Neural progenitor cell (in vitro differentiated cells): ENCODE measurements at regions not wholly inside any gene's neighbourhood (a gene's known extent, or its start where the extent isn't known, plus 50 kb on each side); places are given as distances from the start of the nearest gene placed in this dataset.

Source experiments
- DNase-seq: peaks from one replicate; pipeline ENCODE4 v3.0.0-alpha.2; 2016; ENCODE audit warnings: low spot score
- H2AFZ ChIP-seq: fragments of 200-600 bp; sonication (generic); replicated peaks from 2 replicates; pipeline ENCODE4 v1.6.1; 2016; ENCODE audit warnings: antibody characterized with exemption
- H3F3A ChIP-seq: fragments of 200-600 bp; sonication (generic); 2 replicates; pipeline ENCODE4 v1.6.1; 2016; ENCODE audit warnings: antibody characterized with exemption, low read depth
- H3K27ac ChIP-seq: fragments of 200-600 bp; sonication (generic); 2 replicates; pipeline ENCODE4 v1.5.1; 2016; ENCODE audit warnings: mild to moderate bottlenecking
- H3K27me3 ChIP-seq: fragments of 200-600 bp; sonication (generic); 2 replicates; pipeline ENCODE4 v1.6.1; 2016; ENCODE audit warnings: mild to moderate bottlenecking, moderate library complexity
- H3K36me3 ChIP-seq: fragments of 200-600 bp; sonication (generic); 2 replicates; pipeline ENCODE4 v1.5.1; 2016
- H3K4me1 ChIP-seq: fragments of 200-600 bp; sonication (generic); 2 replicates; pipeline ENCODE4 v1.6.1; 2016; ENCODE audit warnings: mixed run types
- H3K4me2 ChIP-seq: fragments of 200-600 bp; sonication (generic); 2 replicates; pipeline ENCODE4 v1.6.1; 2016
- H3K4me3 ChIP-seq: fragments of 200-600 bp; sonication (generic); 2 replicates; pipeline ENCODE4 v1.5.1; 2016
- H3K79me2 ChIP-seq: fragments of 200-600 bp; sonication (generic); 2 replicates; pipeline ENCODE4 v1.6.1; 2016; ENCODE audit warnings: low read depth
- H3K9ac ChIP-seq: fragments of 200-600 bp; sonication (generic); 2 replicates; pipeline ENCODE4 v1.6.1; 2016
- H3K9me3 ChIP-seq: fragments of 200-600 bp; sonication (generic); 2 replicates; pipeline ENCODE4 v1.5.1; 2016; ENCODE audit warnings: low read depth
- H4K20me1 ChIP-seq: fragments of 200-600 bp; sonication (generic); 2 replicates; pipeline ENCODE4 v1.6.1; 2016; ENCODE audit warnings: low read depth
- H3K27ac Mint-ChIP-seq: 3 replicates; pipeline ENCODE4 v1.8.0; 2021; ENCODE audit warnings: mixed read lengths
- H3K27me3 Mint-ChIP-seq: 2 replicates; pipeline ENCODE4 v1.8.0; 2022; ENCODE audit warnings: low read depth, mild to moderate bottlenecking, inconsistent platforms, moderate library complexity, mixed read lengths; ENCODE audit not compliant: insufficient read depth
- H3K36me3 Mint-ChIP-seq: 3 replicates; pipeline ENCODE4 v1.8.0; 2021; ENCODE audit warnings: mixed read lengths
- H3K4me1 Mint-ChIP-seq: 3 replicates; pipeline ENCODE4 v1.8.0; 2021; ENCODE audit warnings: mixed read lengths
- H3K4me3 Mint-ChIP-seq: 3 replicates; pipeline ENCODE4 v1.8.0; 2021; ENCODE audit warnings: mild to moderate bottlenecking, moderate library complexity, mixed read lengths
- H3K9me3 Mint-ChIP-seq: 3 replicates; pipeline ENCODE4 v1.8.0; 2020; ENCODE audit warnings: mixed read lengths
- EZH2 ChIP-seq: fragments of 200-600 bp; sonication (generic); IDR thresholded peaks from 2 replicates; pipeline ENCODE4 v1.6.1; 2017; ENCODE audit warnings: antibody characterized with exemption, mild to moderate bottlenecking, moderate library complexity
- EZH2phosphoT487 ChIP-seq: fragments of 200-600 bp; sonication (generic); IDR thresholded peaks from 2 replicates; pipeline ENCODE4 v1.6.1; 2017; ENCODE audit warnings: antibody characterized with exemption
- TF ChIP-seq, protein P1 (sequence below): fragments of 200-600 bp; sonication (generic); IDR thresholded peaks from 2 replicates; pipeline ENCODE4 v1.5.1; 2017; ENCODE audit warnings: antibody characterized with exemption, mild to moderate bottlenecking

GRCh38 chr5:154624341-154624740 lies 130.8 kb upstream of the LARP1 start:
- Mint-ChIP-seq H3K4me1 (no peaks in the 10 kb centered on the region), H3K27me3 (peaks cover 2% of the 10 kb centered on the region), H3K9me3 (no peaks in the 10 kb centered on the region), H3K36me3 (no peaks in the 10 kb centered on the region), H3K4me3 (no peak overlapping the region), H3K27ac (no peak overlapping the region)
- no peak for TF ChIP-seq EZH2phosphoT487
- no peak for TF ChIP-seq EZH2
- TF ChIP-seq, protein P1, sequence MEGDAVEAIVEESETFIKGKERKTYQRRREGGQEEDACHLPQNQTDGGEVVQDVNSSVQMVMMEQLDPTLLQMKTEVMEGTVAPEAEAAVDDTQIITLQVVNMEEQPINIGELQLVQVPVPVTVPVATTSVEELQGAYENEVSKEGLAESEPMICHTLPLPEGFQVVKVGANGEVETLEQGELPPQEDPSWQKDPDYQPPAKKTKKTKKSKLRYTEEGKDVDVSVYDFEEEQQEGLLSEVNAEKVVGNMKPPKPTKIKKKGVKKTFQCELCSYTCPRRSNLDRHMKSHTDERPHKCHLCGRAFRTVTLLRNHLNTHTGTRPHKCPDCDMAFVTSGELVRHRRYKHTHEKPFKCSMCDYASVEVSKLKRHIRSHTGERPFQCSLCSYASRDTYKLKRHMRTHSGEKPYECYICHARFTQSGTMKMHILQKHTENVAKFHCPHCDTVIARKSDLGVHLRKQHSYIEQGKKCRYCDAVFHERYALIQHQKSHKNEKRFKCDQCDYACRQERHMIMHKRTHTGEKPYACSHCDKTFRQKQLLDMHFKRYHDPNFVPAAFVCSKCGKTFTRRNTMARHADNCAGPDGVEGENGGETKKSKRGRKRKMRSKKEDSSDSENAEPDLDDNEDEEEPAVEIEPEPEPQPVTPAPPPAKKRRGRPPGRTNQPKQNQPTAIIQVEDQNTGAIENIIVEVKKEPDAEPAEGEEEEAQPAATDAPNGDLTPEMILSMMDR = no peak
- H3K27me3 ChIP-seq = no peaks in the 10 kb centered on the region
- H3K4me1 ChIP-seq = no peaks in the 10 kb centered on the region
- no peak overlapping the region for H3K4me3 ChIP-seq
- H3K79me2 ChIP-seq = no peaks in the 10 kb centered on the region
- DNase-seq = no peak
- H3K4me2 ChIP-seq = no peak overlapping the region
- no peaks in the 10 kb centered on the region for H3F3A ChIP-seq
- no peaks in the 10 kb centered on the region for H3K36me3 ChIP-seq
- no peaks in the 10 kb centered on the region for H4K20me1 ChIP-seq
- no peak overlapping the region for H3K9ac ChIP-seq
- no peak overlapping the region for H2AFZ ChIP-seq
- H3K9me3 ChIP-seq = no peaks in the 10 kb centered on the region
- H3K27ac ChIP-seq = no peak overlapping the region

DNA sequence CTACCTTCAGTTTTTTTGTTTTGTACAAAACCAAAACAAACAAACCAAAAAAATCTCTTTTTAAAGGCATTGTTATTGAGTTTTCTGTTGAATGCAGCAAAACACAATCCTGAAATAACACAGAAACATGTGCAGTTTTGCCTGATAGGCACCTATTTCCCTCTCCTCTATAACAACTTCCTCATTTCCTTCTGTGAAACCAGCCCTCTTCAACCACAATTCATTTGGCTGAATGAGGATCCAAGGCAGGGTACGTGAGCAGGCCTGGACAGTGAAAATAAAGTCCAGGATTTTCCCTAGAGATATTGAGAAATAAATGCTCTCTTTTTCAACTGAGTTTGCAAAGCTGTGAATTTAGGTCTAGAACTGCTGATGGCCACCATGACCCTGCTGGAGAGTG lies 134.8 kb upstream of the LARP1 start:
- no peaks in the 10 kb centered on the region for H3K27me3 ChIP-seq
- no peak overlapping the region for H3K4me3 ChIP-seq
- TF ChIP-seq, protein P1 = no peak
- no peak for TF ChIP-seq EZH2phosphoT487
- TF ChIP-seq EZH2 = no peak
- H2AFZ ChIP-seq = no peak overlapping the region
- no peaks in the 10 kb centered on the region for H3F3A ChIP-seq
- no peaks in the 10 kb centered on the region for H4K20me1 ChIP-seq
- DNase-seq = no peak
- peaks cover 6% of the 10 kb centered on the region for H3K27me3 Mint-ChIP-seq
- H3K4me3 Mint-ChIP-seq = no peak overlapping the region
- H3K9me3 Mint-ChIP-seq = no peaks in the 10 kb centered on the region
- no peaks in the 10 kb centered on the region for H3K36me3 ChIP-seq
- no peak overlapping the region for H3K9ac ChIP-seq
- no peaks in the 10 kb centered on the region for H3K4me1 ChIP-seq
- H3K36me3 Mint-ChIP-seq = no peaks in the 10 kb centered on the region
- H3K27ac ChIP-seq = no peak overlapping the region
- H3K79me2 ChIP-seq = no peaks in the 10 kb centered on the region
- H3K4me2 ChIP-seq = no peak overlapping the region
- H3K27ac Mint-ChIP-seq = no peak overlapping the region
- H3K4me1 Mint-ChIP-seq = no peaks in the 10 kb centered on the region
- no peaks in the 10 kb centered on the region for H3K9me3 ChIP-seq

GRCh38 chr5:154618696-154619095 lies 136.5 kb upstream of the LARP1 start:
- Mint-ChIP-seq H3K4me1 (no peaks in the 10 kb centered on the region), H3K27ac (no peak overlapping the region), H3K36me3 (no peaks in the 10 kb centered on the region), H3K9me3 (no peaks in the 10 kb centered on the region), H3K27me3 (peaks cover 7% of the 10 kb centered on the region), H3K4me3 (no peak overlapping the region)
- Histone ChIP-seq H3K4me1 (no peaks in the 10 kb centered on the region), H4K20me1 (no peaks in the 10 kb centered on the region), H3K27me3 (peaks cover 16% of the 10 kb centered on the region), H3F3A (no peaks in the 10 kb centered on the region), H3K9ac (no peak overlapping the region), H3K4me2 (no peak overlapping the region), H3K79me2 (no peaks in the 10 kb centered on the region), H3K4me3 (no peak overlapping the region), H3K36me3 (no peaks in the 10 kb centered on the region), H3K27ac (no peak overlapping the region), H3K9me3 (no peaks in the 10 kb centered on the region), H2AFZ (no peak overlapping the region)
- TF ChIP-seq, protein P1 = no peak
- TF ChIP-seq EZH2phosphoT487 = no peak
- TF ChIP-seq EZH2 = no peak
- DNase-seq = no peak

DNA sequence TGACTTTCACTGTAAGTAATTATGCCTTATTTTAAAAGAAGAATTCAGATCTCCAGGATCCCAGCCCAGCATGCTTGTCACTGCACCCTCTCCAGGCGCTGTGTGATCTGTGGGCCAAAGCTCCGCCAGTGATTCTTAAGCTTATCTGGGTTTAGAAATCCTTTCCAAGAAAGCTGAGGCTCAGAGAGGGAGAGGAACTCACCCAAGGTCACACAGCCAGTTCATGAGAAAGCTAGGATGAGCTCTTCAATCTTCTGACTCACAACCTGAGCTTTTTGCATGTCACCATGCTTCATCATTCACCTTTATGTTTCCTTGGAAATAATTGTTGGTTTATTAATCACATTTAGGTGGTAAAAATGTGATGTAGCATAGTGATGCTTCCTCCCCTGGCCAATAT lies 136.6 kb upstream of the HAND1 start:
- Histone ChIP-seq H3K27ac (no peak overlapping the region), H3K36me3 (no peaks in the 10 kb centered on the region), H4K20me1 (no peaks in the 10 kb centered on the region), H3F3A (peaks cover 8% of the 10 kb centered on the region), H3K9me3 (no peaks in the 10 kb centered on the region), H3K4me2 (no peak overlapping the region), H3K27me3 (peaks cover 57% of the 10 kb centered on the region), H3K9ac (no peak overlapping the region), H2AFZ (no peak overlapping the region), H3K4me1 (peaks cover 12% of the 10 kb centered on the region), H3K4me3 (no peak overlapping the region), H3K79me2 (no peaks in the 10 kb centered on the region)
- Mint-ChIP-seq H3K4me3 (no peak overlapping the region), H3K9me3 (no peaks in the 10 kb centered on the region), H3K4me1 (peaks cover 7% of the 10 kb centered on the region), H3K27ac (no peak overlapping the region), H3K27me3 (peaks cover 39% of the 10 kb centered on the region), H3K36me3 (no peaks in the 10 kb centered on the region)
- no peak for TF ChIP-seq EZH2
- TF ChIP-seq EZH2phosphoT487 = no peak
- TF ChIP-seq, protein P1 = no peak
- DNase-seq = no peak
